Calu3 (cell line): ENCODE measurements at regions not wholly inside any gene's neighbourhood (a gene's known extent, or its start where the extent isn't known, plus 50 kb on each side); places are given as distances from the start of the nearest gene placed in this dataset.

Source experiments
- BruUV-seq: library from RNA; stranded (reverse); fragments of 400-500 nt; replicated peaks from 2 replicates; lab custom pipeline; 2021; lab: Mats Ljungman, UMichigan
- CTCF ChIA-PET: fragments of 300-600 bp; sonication (Branson Sonifier 250); formaldehyde crosslinking; loops from one replicate; lab custom pipeline; 2022; ENCODE audit warnings: antibody characterized with exemption; lab: Charles Lee
- DNase-seq: peaks from one replicate; pipeline ENCODE4 v3.0.0; 2022
- H3K27ac Mint-ChIP-seq: one replicate; pipeline ENCODE4 v1.8.0; 2022; ENCODE audit warnings: mixed read lengths; ENCODE audit not compliant: unreplicated experiment
- H3K27me3 Mint-ChIP-seq: one replicate; pipeline ENCODE4 v1.8.0; 2022; ENCODE audit warnings: mixed read lengths; ENCODE audit not compliant: unreplicated experiment
- H3K36me3 Mint-ChIP-seq: one replicate; pipeline ENCODE4 v1.8.0; 2022; ENCODE audit warnings: mild to moderate bottlenecking, moderate library complexity, mixed read lengths; ENCODE audit not compliant: insufficient read depth, unreplicated experiment
- H3K4me1 Mint-ChIP-seq: one replicate; pipeline ENCODE4 v1.8.0; 2022; ENCODE audit warnings: mild to moderate bottlenecking, low read depth, mixed read lengths; ENCODE audit not compliant: unreplicated experiment
- H3K4me3 Mint-ChIP-seq: one replicate; pipeline ENCODE4 v1.8.0; 2022; ENCODE audit warnings: mild to moderate bottlenecking, low read depth, moderate library complexity, mixed read lengths; ENCODE audit not compliant: unreplicated experiment
- H3K9me3 Mint-ChIP-seq: one replicate; pipeline ENCODE4 v1.8.0; 2022; ENCODE audit warnings: low read depth, mixed read lengths; ENCODE audit not compliant: unreplicated experiment
- CTCF ChIP-seq: fragments of 200-600 bp; IDR thresholded peaks from one replicate; pipeline ENCODE4 v1.8.0; 2022; ENCODE audit warnings: antibody characterized with exemption; ENCODE audit not compliant: unreplicated experiment
- intact Hi-C: fragments of 100-400 bp; cut with micrococcal nuclease; formaldehyde crosslinking; loops from one replicate; pipeline ENCODE4 v1.10.0; 2022; ENCODE audit not compliant: unreplicated experiment

DNA sequence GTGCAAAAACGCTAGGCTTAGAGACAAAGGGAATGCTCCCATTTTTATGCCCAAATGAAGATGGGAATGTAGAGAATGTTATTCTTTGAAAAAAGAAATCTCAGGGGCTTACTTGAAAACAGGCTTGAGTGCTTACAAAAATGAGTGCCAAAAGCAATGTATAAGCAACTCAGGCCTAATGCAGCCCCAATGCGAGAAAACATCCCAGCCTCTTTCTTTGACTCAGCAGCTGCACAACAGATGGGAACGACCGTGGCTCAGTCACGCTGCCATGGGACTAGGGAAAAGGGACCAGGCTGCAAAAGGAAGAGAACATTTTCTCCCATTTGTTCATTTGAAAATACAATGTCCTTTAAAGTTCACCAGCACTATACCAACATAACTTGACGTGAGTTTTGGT lies 246.4 kb upstream of the LRIG1 start:
- intact Hi-C loops = no loop called here
- Mint-ChIP-seq H3K27me3 (peaks cover 16% of the 10 kb centered on the region), H3K36me3 (no peaks in the 10 kb centered on the region), H3K27ac (no peak overlapping the region), H3K4me1 (no peaks in the 10 kb centered on the region), H3K9me3 (no peaks in the 10 kb centered on the region), H3K4me3 (no peak overlapping the region)
- no TSS peak for BruUV-seq
- no peak for DNase-seq
- CTCF ChIA-PET = no interaction called here
- no peak for TF ChIP-seq CTCF

GRCh38 chr3:66747696-66748095 lies 246.9 kb upstream of the LRIG1 start:
- no peak for TF ChIP-seq CTCF
- intact Hi-C loops = no loop called here
- BruUV-seq = no TSS peak
- H3K27ac Mint-ChIP-seq = no peak overlapping the region
- no peaks in the 10 kb centered on the region for H3K36me3 Mint-ChIP-seq
- CTCF ChIA-PET = no interaction called here
- H3K4me1 Mint-ChIP-seq = no peaks in the 10 kb centered on the region
- peaks cover 12% of the 10 kb centered on the region for H3K27me3 Mint-ChIP-seq
- no peak for DNase-seq
- no peaks in the 10 kb centered on the region for H3K9me3 Mint-ChIP-seq
- no peak overlapping the region for H3K4me3 Mint-ChIP-seq

DNA sequence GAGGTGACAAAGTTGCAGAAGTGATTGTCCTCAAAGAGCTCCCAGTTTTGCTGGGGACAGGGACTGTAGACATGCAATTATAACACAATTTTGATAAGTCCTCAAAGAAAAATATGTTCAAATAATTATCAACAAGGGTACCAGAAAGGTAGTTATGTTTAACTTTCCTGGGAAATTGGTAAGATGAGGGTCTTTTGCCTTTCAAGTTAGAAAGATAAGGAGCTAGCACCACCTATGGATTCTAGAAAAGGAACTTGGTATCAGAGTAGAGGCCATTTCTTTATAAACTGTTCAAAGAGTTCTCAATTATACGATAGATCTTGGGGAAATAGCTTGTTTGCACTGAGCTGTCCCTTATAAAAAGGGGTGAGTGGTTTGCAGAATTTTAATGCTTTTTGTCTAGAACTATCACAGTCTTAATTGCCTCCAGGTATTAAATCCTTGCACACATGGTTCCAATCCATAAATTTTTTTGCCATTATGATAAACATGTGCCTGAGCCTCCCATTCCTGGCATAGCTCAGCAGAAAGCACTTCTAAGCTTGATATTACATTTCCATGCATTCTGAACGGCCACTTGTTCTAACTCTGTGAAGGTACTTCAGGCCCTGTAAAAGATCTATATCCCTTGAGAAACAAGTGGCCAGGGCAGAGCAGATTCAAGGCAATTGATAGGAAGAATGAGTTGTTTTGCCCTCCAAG lies 247.5 kb upstream of the LRIG1 start:
- Mint-ChIP-seq H3K27ac (no peak overlapping the region), H3K36me3 (no peaks in the 10 kb centered on the region), H3K27me3 (peaks cover 12% of the 10 kb centered on the region), H3K4me1 (no peaks in the 10 kb centered on the region), H3K4me3 (no peak overlapping the region), H3K9me3 (no peaks in the 10 kb centered on the region)
- no peak for DNase-seq
- CTCF ChIA-PET = no interaction called here
- intact Hi-C loops = no loop called here
- BruUV-seq = no TSS peak
- TF ChIP-seq CTCF = no peak

- no TSS peak for BruUV-seq
- no peak for DNase-seq
- Mint-ChIP-seq H3K36me3 (no peaks in the 10 kb centered on the region), H3K4me3 (no peak overlapping the region), H3K9me3 (no peaks in the 10 kb centered on the region), H3K27me3 (no peaks in the 10 kb centered on the region), H3K27ac (no peak overlapping the region), H3K4me1 (no peaks in the 10 kb centered on the region)
- TF ChIP-seq CTCF = no peak
- intact Hi-C loops = no loop called here
- CTCF ChIA-PET = no interaction called here
Measured at GRCh38 chr3:66751842-66752241, 246.3 kb upstream of the KBTBD8 start.
